Bronchial epithelial cell (primary cell): ENCODE measurements at regions not wholly inside any gene's neighbourhood (a gene's known extent, or its start where the extent isn't known, plus 50 kb on each side); places are given as distances from the start of the nearest gene placed in this dataset.

Experiments
- DNase-seq: peaks from one replicate; pipeline ENCODE4 v3.0.0-alpha.2; 2010; ENCODE audit warnings: low read depth
- FAIRE-seq: peaks from 2 replicates; lab custom pipeline; 2011; peaks lifted over from hg19 to GRCh38; lab: Jason Lieb, UNC
- H3K27me3 ChIP-seq: 2 replicates; pipeline ENCODE4 v1.5.1; 2011; ENCODE audit warnings: low read length; ENCODE audit not compliant: control insufficient read depth, insufficient read depth
- H3K36me3 ChIP-seq: 2 replicates; pipeline ENCODE4 v1.5.1; 2011; ENCODE audit warnings: low read length; ENCODE audit not compliant: control insufficient read depth, insufficient read depth
- H3K4me3 ChIP-seq: 2 replicates; pipeline ENCODE4 v1.5.1; 2011; ENCODE audit warnings: mild to moderate bottlenecking, low read depth, low read length, control low read depth
- TF ChIP-seq, protein P1 (sequence below): IDR thresholded peaks from 2 replicates; pipeline ENCODE4 v1.5.1; 2011; ENCODE audit warnings: mild to moderate bottlenecking, moderate library complexity, low read length, control low read depth, inconsistent platforms; ENCODE audit not compliant: insufficient read depth, severe bottlenecking

DNA sequence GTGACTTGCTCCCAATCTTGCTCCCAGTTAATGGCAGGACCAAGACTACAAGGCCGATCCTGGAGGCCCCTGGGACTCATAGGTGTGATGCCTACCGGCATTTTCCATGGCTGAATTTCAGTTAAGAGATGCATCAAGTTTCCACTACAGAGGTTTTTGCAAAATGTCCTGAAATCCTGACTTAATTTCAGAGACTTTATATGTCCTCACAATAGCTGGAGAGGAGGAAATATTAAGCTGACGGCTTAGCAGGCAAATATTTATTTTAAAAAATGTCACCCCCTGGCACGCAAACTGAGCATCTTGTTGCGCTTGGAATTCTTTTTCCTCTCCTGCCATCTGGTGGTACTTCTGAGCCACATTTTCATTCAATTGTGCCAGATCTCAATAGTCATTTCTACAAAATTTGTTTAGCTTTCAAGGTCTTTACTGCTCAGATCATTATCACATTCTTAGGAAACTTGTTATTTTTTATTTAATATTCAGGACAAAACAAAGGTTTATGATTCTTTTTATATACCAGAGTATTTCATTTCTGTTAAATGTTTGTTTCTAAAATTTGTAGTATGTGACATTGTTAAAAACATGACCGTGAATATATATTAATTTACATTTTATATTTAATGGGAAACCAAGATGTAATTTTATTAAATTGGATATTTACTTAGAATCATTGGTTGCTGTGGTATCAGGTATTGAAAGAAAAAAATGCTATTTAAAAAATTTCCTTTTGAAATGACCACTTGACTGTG lies 189.2 kb upstream of the THRB start:
- peak; percentile 62 for DNase-seq
- no peak for FAIRE-seq
- no peaks in the 10 kb centered on the region for H3K36me3 ChIP-seq
- TF ChIP-seq, protein P1, sequence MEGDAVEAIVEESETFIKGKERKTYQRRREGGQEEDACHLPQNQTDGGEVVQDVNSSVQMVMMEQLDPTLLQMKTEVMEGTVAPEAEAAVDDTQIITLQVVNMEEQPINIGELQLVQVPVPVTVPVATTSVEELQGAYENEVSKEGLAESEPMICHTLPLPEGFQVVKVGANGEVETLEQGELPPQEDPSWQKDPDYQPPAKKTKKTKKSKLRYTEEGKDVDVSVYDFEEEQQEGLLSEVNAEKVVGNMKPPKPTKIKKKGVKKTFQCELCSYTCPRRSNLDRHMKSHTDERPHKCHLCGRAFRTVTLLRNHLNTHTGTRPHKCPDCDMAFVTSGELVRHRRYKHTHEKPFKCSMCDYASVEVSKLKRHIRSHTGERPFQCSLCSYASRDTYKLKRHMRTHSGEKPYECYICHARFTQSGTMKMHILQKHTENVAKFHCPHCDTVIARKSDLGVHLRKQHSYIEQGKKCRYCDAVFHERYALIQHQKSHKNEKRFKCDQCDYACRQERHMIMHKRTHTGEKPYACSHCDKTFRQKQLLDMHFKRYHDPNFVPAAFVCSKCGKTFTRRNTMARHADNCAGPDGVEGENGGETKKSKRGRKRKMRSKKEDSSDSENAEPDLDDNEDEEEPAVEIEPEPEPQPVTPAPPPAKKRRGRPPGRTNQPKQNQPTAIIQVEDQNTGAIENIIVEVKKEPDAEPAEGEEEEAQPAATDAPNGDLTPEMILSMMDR: peak; percentile 50
- H3K27me3 ChIP-seq: no peaks in the 10 kb centered on the region
- H3K4me3 ChIP-seq: no peak overlapping the region

DNA sequence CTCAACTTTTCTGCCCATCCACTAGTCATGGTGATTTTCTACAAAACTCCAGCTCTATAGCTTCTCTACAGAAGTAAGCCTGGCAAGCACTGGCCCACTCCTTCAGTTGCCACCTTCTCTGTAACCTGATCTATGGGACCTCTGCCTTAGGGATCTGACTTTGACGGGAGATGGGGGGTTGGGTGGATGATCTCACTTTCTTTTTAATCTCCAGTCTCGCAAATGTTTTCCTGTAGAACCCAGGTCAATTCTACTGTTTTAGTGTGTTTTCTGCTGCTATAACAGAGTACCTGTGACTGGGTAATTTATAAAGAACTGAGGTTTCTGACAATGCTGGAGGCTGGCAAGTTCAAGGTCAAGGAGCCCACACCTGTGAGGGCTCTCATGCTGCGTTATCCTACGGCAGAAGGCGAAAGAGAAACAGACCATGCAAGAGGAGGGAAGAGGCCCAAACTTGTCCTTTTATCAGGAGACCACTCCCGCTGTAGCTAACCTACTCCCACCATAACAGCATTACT lies 189.9 kb upstream of the THRB start:
- no peak for DNase-seq
- no peaks in the 10 kb centered on the region for H3K36me3 ChIP-seq
- TF ChIP-seq, protein P1: no peak
- no peak overlapping the region for H3K4me3 ChIP-seq
- no peak for FAIRE-seq
- H3K27me3 ChIP-seq: no peaks in the 10 kb centered on the region

GRCh38 chr3:24686808-24687207 lies 192.2 kb upstream of the THRB start:
- FAIRE-seq: no peak
- TF ChIP-seq, protein P1: no peak
- DNase-seq: peak; percentile 24

GRCh38 chr3:24687671-24688070 lies 193.0 kb upstream of the THRB start:
- FAIRE-seq (peak; percentile 62), DNase-seq (no peak)
- no peaks in the 10 kb centered on the region for H3K36me3 ChIP-seq
- no peaks in the 10 kb centered on the region for H3K27me3 ChIP-seq
- TF ChIP-seq, protein P1: no peak
- H3K4me3 ChIP-seq: no peak overlapping the region

More at GRCh38 chr3:24686808-24687207, 192.2 kb upstream of the THRB start:
- Histone ChIP-seq H3K36me3 (no peaks in the 10 kb centered on the region), H3K27me3 (no peaks in the 10 kb centered on the region), H3K4me3 (no peak overlapping the region)

- DNase-seq (peak; percentile 53), FAIRE-seq (no peak)
- H3K27me3 ChIP-seq: no peaks in the 10 kb centered on the region
- TF ChIP-seq, protein P1: no peak
- no peaks in the 10 kb centered on the region for H3K36me3 ChIP-seq
- H3K4me3 ChIP-seq: no peak overlapping the region
Measured at GRCh38 chr3:24688446-24689148, 193.9 kb upstream of the THRB start.
